SK-N-SH treated with all-trans-retinoic acid at 6 μM for 48 hours (cell line): ENCODE measurements at regions not wholly inside any gene's neighbourhood (a gene's known extent, or its start where the extent isn't known, plus 50 kb on each side); places are given as distances from the start of the nearest gene placed in this dataset.

Source experiments
- ATAC-seq: fragments of 200-7000 bp; cut with Tn5 transposase; 3 replicates; pipeline ENCODE4 v1.9.1; 2020; ENCODE audit warnings: mild to moderate bottlenecking, moderate library complexity
- ARNTL ChIP-seq: fragments of 450-650 bp; formaldehyde crosslinking; IDR thresholded peaks from 2 replicates; pipeline ENCODE4 v1.5.0; 2020; ENCODE audit warnings: low read depth, mild to moderate bottlenecking, moderate library complexity, borderline replicate concordance
- BACH2 ChIP-seq: fragments of 250-450 bp; sonication (Bioruptor Pico); IDR thresholded peaks from 2 replicates; pipeline ENCODE4 v1.9.0; 2021; ENCODE audit warnings: mild to moderate bottlenecking, borderline replicate concordance
- CSDC2 ChIP-seq: fragments of 250-450 bp; sonication (Bioruptor Pico); IDR thresholded peaks from 2 replicates; pipeline ENCODE4 v1.5.0; 2020; ENCODE audit warnings: mild to moderate bottlenecking, moderate library complexity
- CSRNP3 ChIP-seq: fragments of 250-450 bp; sonication (Bioruptor Pico); IDR thresholded peaks from 2 replicates; pipeline ENCODE4 v1.5.1; 2021; ENCODE audit warnings: mild to moderate bottlenecking, moderate library complexity
- ESRRG ChIP-seq: fragments of 250-450 bp; sonication (Bioruptor Pico); IDR thresholded peaks from 2 replicates; pipeline ENCODE4 v1.6.1; 2021; ENCODE audit warnings: mild to moderate bottlenecking
- GLIS3 ChIP-seq: fragments of 250-450 bp; sonication (Bioruptor Pico); IDR thresholded peaks from 2 replicates; pipeline ENCODE4 v1.5.0; 2020; ENCODE audit warnings: mild to moderate bottlenecking, moderate library complexity
- ISL1 ChIP-seq: fragments of 250-450 bp; sonication (Bioruptor Pico); IDR thresholded peaks from 2 replicates; pipeline ENCODE4 v2.1.2; 2022; ENCODE audit warnings: mild to moderate bottlenecking, moderate library complexity
- OSR1 ChIP-seq: fragments of 250-450 bp; sonication (Bioruptor Pico); IDR thresholded peaks from 2 replicates; pipeline ENCODE4 v1.8.0; 2022; ENCODE audit warnings: moderate library complexity, mild to moderate bottlenecking, inconsistent platforms
- PATZ1 ChIP-seq: fragments of 250-450 bp; sonication (Bioruptor Pico); IDR thresholded peaks from 2 replicates; pipeline ENCODE4 v1.8.0; 2020; ENCODE audit warnings: mild to moderate bottlenecking, moderate library complexity, borderline replicate concordance
- PPARA ChIP-seq: fragments of 250-450 bp; sonication (Bioruptor Pico); IDR thresholded peaks from 2 replicates; pipeline ENCODE4 v1.5.0; 2020; ENCODE audit warnings: mild to moderate bottlenecking, borderline replicate concordance
- RARB ChIP-seq: fragments of 250-450 bp; sonication (Bioruptor Pico); IDR thresholded peaks from 2 replicates; pipeline ENCODE4 v1.8.0; 2021; ENCODE audit warnings: mild to moderate bottlenecking, moderate library complexity
- SNAI2 ChIP-seq: fragments of 250-450 bp; sonication (Bioruptor Pico); IDR thresholded peaks from 2 replicates; pipeline ENCODE4 v1.5.0; 2020; ENCODE audit warnings: mild to moderate bottlenecking, moderate library complexity
- TOX ChIP-seq: fragments of 250-450 bp; sonication (Bioruptor Pico); IDR thresholded peaks from 2 replicates; pipeline ENCODE4 v1.8.0; 2021; ENCODE audit warnings: mild to moderate bottlenecking, moderate library complexity, borderline replicate concordance
- ZFP3 ChIP-seq: fragments of 250-450 bp; sonication (Bioruptor Pico); IDR thresholded peaks from 2 replicates; pipeline ENCODE4 v1.5.0; 2020; ENCODE audit warnings: mild to moderate bottlenecking, moderate library complexity
- ZNF565 ChIP-seq: fragments of 450-650 bp; formaldehyde crosslinking; conservative IDR thresholded peaks from 2 replicates; pipeline ENCODE4 v1.5.0; 2020; ENCODE audit warnings: low read depth, mild to moderate bottlenecking, moderate library complexity
- ZNF70 ChIP-seq: fragments of 450-650 bp; formaldehyde crosslinking; IDR thresholded peaks from 2 replicates; pipeline ENCODE4 v1.5.0; 2020; ENCODE audit warnings: mild to moderate bottlenecking, moderate library complexity
- ZNF8 ChIP-seq: fragments of 450-650 bp; formaldehyde crosslinking; IDR thresholded peaks from 2 replicates; pipeline ENCODE4 v1.5.0; 2020; ENCODE audit warnings: mild to moderate bottlenecking, moderate library complexity
- TF ChIP-seq, protein P1 (sequence below): fragments of 250-450 bp; sonication (Bioruptor Pico); IDR thresholded peaks from 2 replicates; pipeline ENCODE4 v1.8.0; 2021; ENCODE audit warnings: low read depth, mild to moderate bottlenecking, moderate library complexity, borderline replicate concordance

DNA sequence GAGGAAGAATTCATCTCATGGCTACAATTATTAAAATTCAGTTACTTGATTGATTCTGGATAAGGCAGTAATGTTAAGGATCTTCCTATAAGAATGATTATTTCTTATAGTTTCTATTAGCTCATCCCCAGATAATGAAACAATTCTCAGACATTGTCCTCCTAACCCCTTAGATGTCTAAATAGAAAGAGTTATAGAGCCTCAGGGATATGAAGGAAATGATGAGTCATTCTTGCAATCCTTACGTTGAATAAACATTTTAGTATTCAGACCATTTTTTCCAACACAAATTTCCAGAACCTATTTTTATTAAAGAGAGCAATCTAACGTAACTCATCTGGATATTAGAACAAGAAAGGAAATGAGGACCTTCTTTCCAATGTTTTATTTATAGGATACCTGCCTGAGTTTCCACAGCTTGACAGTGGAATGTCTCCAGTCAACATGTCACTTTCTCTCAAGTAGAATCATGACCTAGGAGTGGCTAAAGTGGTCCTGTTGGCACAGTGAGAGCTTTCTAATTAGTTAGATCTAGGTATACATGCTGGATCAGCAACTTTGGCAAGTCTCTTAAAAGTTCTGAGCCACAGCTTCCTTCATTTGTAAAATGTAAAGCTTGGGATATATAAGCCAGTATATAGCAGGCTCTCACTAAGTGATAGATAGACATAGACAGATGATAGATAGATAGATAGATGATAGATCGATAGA is 88.0 kb upstream of the RAB27B start (continued):
- TF ChIP-seq, protein P1, sequence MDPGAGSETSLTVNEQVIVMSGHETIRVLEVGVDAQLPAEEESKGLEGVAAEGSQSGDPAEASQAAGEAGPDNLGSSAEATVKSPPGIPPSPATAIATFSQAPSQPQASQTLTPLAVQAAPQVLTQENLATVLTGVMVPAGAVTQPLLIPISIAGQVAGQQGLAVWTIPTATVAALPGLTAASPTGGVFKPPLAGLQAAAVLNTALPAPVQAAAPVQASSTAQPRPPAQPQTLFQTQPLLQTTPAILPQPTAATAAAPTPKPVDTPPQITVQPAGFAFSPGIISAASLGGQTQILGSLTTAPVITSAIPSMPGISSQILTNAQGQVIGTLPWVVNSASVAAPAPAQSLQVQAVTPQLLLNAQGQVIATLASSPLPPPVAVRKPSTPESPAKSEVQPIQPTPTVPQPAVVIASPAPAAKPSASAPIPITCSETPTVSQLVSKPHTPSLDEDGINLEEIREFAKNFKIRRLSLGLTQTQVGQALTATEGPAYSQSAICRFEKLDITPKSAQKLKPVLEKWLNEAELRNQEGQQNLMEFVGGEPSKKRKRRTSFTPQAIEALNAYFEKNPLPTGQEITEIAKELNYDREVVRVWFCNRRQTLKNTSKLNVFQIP (CRISPR knock-in tag), result no peak
- TF ChIP-seq CSDC2 (CRISPR knock-in tag) (no peak), ZNF8 (CRISPR knock-in tag) (no peak), ZFP3 (CRISPR knock-in tag) (no peak), PPARA (CRISPR knock-in tag) (no peak), SNAI2 (CRISPR knock-in tag) (no peak), ZNF565 (CRISPR knock-in tag) (no peak)

- TF ChIP-seq CSDC2 (CRISPR knock-in tag) (no peak), TOX (CRISPR knock-in tag) (no peak), ZNF70 (CRISPR knock-in tag) (no peak), SNAI2 (CRISPR knock-in tag) (no peak), RARB (CRISPR knock-in tag) (no peak), GLIS3 (CRISPR knock-in tag) (no peak), ZFP3 (CRISPR knock-in tag) (no peak), ARNTL (CRISPR knock-in tag) (no peak), ISL1 (CRISPR knock-in tag) (no peak), OSR1 (CRISPR knock-in tag) (no peak)
- TF ChIP-seq, protein P1 (CRISPR knock-in tag), result no peak
- ATAC-seq, result no peak
Measured at GRCh38 chr18:54742120-54742519, 86.2 kb upstream of the RAB27B start.

DNA sequence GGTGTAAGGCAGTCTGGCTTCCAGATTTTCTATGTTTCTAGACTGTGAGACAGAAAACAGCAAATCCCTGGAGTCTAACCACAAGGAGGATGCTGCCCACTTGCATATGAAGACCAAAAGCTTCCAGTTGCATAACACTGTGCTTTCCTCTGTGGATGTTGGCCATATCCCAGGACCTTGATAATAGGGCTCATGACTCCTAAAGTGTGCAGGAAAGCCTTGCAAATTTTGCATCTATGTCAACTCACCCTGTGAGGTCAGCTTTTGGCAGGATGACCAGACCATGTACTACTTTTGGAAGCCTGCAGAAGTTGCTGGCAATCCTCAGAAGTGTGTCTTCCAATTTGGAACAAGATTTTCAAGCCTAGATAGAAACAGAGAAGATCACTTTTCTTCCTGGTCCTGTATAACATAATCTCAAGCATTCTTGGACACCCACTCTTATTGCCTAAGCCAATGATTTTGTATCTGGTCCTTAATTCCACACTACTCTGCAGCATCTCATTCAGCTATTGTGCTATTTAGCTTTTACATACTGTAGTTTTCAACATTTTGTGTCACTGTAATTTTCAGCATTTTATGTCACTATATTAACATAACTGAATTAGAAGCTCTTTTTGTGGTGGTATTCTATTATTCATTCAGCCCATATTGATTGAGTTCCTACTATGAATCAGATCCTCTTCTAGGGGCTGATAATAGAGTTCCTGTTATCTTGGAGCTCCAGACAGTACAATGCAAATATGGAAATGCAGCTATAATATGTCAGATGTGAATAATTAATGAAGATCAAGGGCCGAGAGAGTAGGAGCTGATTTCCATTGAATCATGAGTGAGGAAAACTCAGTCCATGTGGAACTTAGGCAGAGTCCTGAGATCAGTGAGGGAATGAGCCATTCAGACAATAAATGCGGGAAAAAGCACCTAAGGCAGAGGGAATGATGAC is 85.3 kb upstream of the RAB27B start:
- no peak for TF ChIP-seq ZNF565 (CRISPR knock-in tag)
- TF ChIP-seq PPARA (CRISPR knock-in tag), result no peak
- TF ChIP-seq RARB (CRISPR knock-in tag), result no peak
- TF ChIP-seq ZFP3 (CRISPR knock-in tag), result no peak
- TF ChIP-seq, protein P1 (CRISPR knock-in tag), result no peak
- TF ChIP-seq BACH2, result no peak
- TF ChIP-seq ESRRG (CRISPR knock-in tag), result no peak
- no peak for TF ChIP-seq PATZ1 (CRISPR knock-in tag)
- TF ChIP-seq CSRNP3 (CRISPR knock-in tag), result no peak
- TF ChIP-seq ISL1 (CRISPR knock-in tag), result no peak
- no peak for TF ChIP-seq GLIS3 (CRISPR knock-in tag)
- no peak for TF ChIP-seq OSR1 (CRISPR knock-in tag)
- TF ChIP-seq ARNTL (CRISPR knock-in tag), result no peak
- peak; percentile 62 for ATAC-seq
